Parathyroid adenoma (tissue), 2 donors: ENCODE measurements at regions not wholly inside any gene's neighbourhood (a gene's known extent, or its start where the extent isn't known, plus 50 kb on each side); places are given as distances from the start of the nearest gene placed in this dataset.

Experiments used
- H2AFZ ChIP-seq: fragments of 300-600 bp; sonication (generic); one replicate; pipeline ENCODE4 v1.7.0; 2017; ENCODE audit warnings: antibody characterized with exemption, mild to moderate bottlenecking
- H3K27ac ChIP-seq: fragments of 300-600 bp; sonication (generic); one replicate; pipeline ENCODE4 v1.7.0; 2017
- H3K27me3 ChIP-seq: fragments of 300-600 bp; sonication (generic); one replicate; pipeline ENCODE4 v1.7.0; 2017; ENCODE audit warnings: low read length; ENCODE audit not compliant: control insufficient read depth, insufficient read depth
- H3K36me3 ChIP-seq: fragments of 300-600 bp; sonication (generic); one replicate; pipeline ENCODE4 v1.7.0; 2017; ENCODE audit warnings: low read length; ENCODE audit not compliant: control insufficient read depth, insufficient read depth
- H3K4me1 ChIP-seq: fragments of 300-600 bp; sonication (generic); one replicate; pipeline ENCODE4 v1.7.0; 2017; ENCODE audit warnings: control low read depth
- H3K4me2 ChIP-seq: fragments of 300-600 bp; sonication (generic); one replicate; pipeline ENCODE4 v1.7.0; 2017; ENCODE audit warnings: low read length
- H3K4me3 ChIP-seq: fragments of 300-600 bp; sonication (generic); one replicate; pipeline ENCODE4 v1.7.0; 2017; ENCODE audit warnings: low read depth, low read length
- H3K79me2 ChIP-seq: fragments of 300-600 bp; sonication (generic); one replicate; pipeline ENCODE4 v1.7.0; 2017; ENCODE audit warnings: control low read depth
- H3K9ac ChIP-seq: fragments of 300-600 bp; sonication (generic); one replicate; pipeline ENCODE4 v1.7.0; 2017; ENCODE audit warnings: mild to moderate bottlenecking
- H3K9me3 ChIP-seq: fragments of 300-600 bp; sonication (generic); one replicate; pipeline ENCODE4 v1.7.0; 2017; ENCODE audit warnings: low read length; ENCODE audit not compliant: control insufficient read depth
- TF ChIP-seq, protein P1 (sequence below): fragments of 300-600 bp; sonication (generic); IDR thresholded peaks from one replicate; pipeline ENCODE4 v1.7.0; 2017; ENCODE audit warnings: antibody characterized with exemption, mild to moderate bottlenecking
- donor health status: primary hyperparathyroidism.

DNA sequence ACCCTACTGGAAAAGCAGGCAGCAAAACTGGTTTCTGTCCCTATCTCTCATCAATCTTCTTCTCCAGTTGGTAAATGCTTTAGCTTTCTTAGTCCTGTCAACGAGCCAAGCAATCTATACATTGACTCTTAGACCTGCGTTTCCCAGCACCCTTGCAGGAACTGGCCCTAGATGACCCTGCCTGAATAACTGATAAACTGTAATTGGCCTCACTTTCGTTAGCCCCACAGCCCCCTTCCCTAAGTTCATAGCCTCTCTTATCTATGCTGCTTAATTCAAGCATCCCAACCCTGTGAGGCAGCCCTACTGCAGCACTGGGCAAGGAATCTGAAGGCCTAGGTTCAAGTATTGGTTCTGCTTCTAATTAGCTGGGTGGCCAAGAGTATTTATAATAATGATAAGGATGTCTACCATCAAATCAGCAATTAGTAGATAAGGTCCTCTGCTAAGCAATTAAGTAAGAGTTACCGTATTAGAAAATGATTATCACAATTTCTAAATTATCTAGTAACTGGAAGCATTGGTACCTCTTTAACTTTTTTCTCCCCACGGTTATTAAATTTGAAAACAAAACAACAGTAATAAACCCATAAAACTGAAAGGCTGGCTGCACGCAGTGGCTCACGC, 86.4 kb upstream of the RMDN2 start:
- TF ChIP-seq, protein P1, sequence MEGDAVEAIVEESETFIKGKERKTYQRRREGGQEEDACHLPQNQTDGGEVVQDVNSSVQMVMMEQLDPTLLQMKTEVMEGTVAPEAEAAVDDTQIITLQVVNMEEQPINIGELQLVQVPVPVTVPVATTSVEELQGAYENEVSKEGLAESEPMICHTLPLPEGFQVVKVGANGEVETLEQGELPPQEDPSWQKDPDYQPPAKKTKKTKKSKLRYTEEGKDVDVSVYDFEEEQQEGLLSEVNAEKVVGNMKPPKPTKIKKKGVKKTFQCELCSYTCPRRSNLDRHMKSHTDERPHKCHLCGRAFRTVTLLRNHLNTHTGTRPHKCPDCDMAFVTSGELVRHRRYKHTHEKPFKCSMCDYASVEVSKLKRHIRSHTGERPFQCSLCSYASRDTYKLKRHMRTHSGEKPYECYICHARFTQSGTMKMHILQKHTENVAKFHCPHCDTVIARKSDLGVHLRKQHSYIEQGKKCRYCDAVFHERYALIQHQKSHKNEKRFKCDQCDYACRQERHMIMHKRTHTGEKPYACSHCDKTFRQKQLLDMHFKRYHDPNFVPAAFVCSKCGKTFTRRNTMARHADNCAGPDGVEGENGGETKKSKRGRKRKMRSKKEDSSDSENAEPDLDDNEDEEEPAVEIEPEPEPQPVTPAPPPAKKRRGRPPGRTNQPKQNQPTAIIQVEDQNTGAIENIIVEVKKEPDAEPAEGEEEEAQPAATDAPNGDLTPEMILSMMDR: no peak

GRCh38 chr2:37839991-37840390, 85.1 kb upstream of the RMDN2 start:
- no peaks in the 10 kb centered on the region for H3K36me3 ChIP-seq
- no peak overlapping the region for H3K9ac ChIP-seq
- no peak overlapping the region for H2AFZ ChIP-seq
- no peak overlapping the region for H3K4me3 ChIP-seq
- H3K4me2 ChIP-seq: no peak overlapping the region
- no peaks in the 10 kb centered on the region for H3K27me3 ChIP-seq
- no peaks in the 10 kb centered on the region for H3K4me1 ChIP-seq
- no peaks in the 10 kb centered on the region for H3K9me3 ChIP-seq
- TF ChIP-seq, protein P1: no peak
- H3K27ac ChIP-seq: no peak overlapping the region
- no peaks in the 10 kb centered on the region for H3K79me2 ChIP-seq

More for the DNA sequence above, 86.4 kb upstream of the RMDN2 start:
- Histone ChIP-seq H3K4me3 (no peak overlapping the region), H3K27me3 (no peaks in the 10 kb centered on the region), H3K4me2 (no peak overlapping the region), H3K36me3 (no peaks in the 10 kb centered on the region), H3K27ac (no peak overlapping the region), H3K4me1 (no peaks in the 10 kb centered on the region), H3K79me2 (no peaks in the 10 kb centered on the region), H2AFZ (no peak overlapping the region), H3K9ac (no peak overlapping the region), H3K9me3 (no peaks in the 10 kb centered on the region)

GRCh38 chr2:37842732-37843440, 82.2 kb upstream of the RMDN2 start:
- Histone ChIP-seq H3K4me1 (no peaks in the 10 kb centered on the region), H3K27me3 (no peaks in the 10 kb centered on the region), H2AFZ (no peak overlapping the region), H3K4me2 (no peak overlapping the region), H3K36me3 (no peaks in the 10 kb centered on the region), H3K79me2 (no peaks in the 10 kb centered on the region), H3K9me3 (no peaks in the 10 kb centered on the region), H3K9ac (no peak overlapping the region), H3K27ac (no peak overlapping the region), H3K4me3 (no peak overlapping the region)
- TF ChIP-seq, protein P1: no peak

DNA sequence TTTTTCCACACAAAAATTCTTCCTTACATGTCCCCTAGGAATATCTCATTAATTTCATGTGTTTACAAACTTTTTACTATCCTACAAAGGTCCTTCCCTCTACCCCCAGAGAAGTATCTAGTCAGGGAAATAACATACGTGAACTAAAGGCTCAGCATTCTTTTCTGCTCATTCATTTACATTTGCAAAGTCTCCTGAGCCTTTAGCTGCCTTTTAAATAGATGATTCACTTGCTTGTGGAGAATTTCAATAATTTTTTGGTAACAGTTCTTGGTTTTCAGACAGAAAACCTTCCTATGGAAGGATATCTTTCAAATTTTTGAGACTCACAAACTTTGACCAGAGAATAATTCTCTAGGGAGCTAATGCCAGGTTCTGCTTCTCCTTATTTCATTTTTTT, 81.5 kb upstream of the RMDN2 start:
- no peak overlapping the region for H3K9ac ChIP-seq
- no peak overlapping the region for H3K27ac ChIP-seq
- H3K27me3 ChIP-seq: no peaks in the 10 kb centered on the region
- no peaks in the 10 kb centered on the region for H3K36me3 ChIP-seq
- no peak overlapping the region for H3K4me2 ChIP-seq
- TF ChIP-seq, protein P1: no peak
- H2AFZ ChIP-seq: no peak overlapping the region
- H3K4me3 ChIP-seq: no peak overlapping the region
- H3K79me2 ChIP-seq: no peaks in the 10 kb centered on the region
- H3K4me1 ChIP-seq: no peaks in the 10 kb centered on the region
- H3K9me3 ChIP-seq: no peaks in the 10 kb centered on the region

GRCh38 chr2:37846207-37846606, 78.9 kb upstream of the RMDN2 start:
- Histone ChIP-seq H3K9me3 (no peaks in the 10 kb centered on the region), H3K4me1 (no peaks in the 10 kb centered on the region), H3K79me2 (no peaks in the 10 kb centered on the region), H3K4me3 (no peak overlapping the region), H3K36me3 (no peaks in the 10 kb centered on the region), H2AFZ (no peak overlapping the region), H3K9ac (no peak overlapping the region), H3K27ac (no peak overlapping the region), H3K4me2 (no peak overlapping the region), H3K27me3 (no peaks in the 10 kb centered on the region)
- TF ChIP-seq, protein P1: no peak
